22Rv1 (cell line): ENCODE measurements at regions not wholly inside any gene's neighbourhood (a gene's known extent, or its start where the extent isn't known, plus 50 kb on each side); places are given as distances from the start of the nearest gene placed in this dataset.

Experiments used
- CTCF ChIP-seq: fragments of 450-650 bp; IDR thresholded peaks from 2 replicates; pipeline ENCODE4 v1.5.1; 2017; ENCODE audit warnings: mild to moderate bottlenecking
- ZFX ChIP-seq: fragments of 450-650 bp; IDR thresholded peaks from 2 replicates; pipeline ENCODE4 v1.6.1; 2017; ENCODE audit warnings: antibody characterized with exemption, borderline replicate concordance

GRCh38 chr7:14988941-14989340 lies 86.4 kb upstream of the DGKB start:
- no peak for TF ChIP-seq CTCF
- no peak for TF ChIP-seq ZFX
